Glutamatergic neuron (in vitro differentiated cells): ENCODE measurements at regions not wholly inside any gene's neighbourhood (a gene's known extent, or its start where the extent isn't known, plus 50 kb on each side); places are given as distances from the start of the nearest gene placed in this dataset.

Source experiments
- DNase-seq: peaks from one replicate; pipeline ENCODE4 v3.0.0; 2022
- H3K27ac Mint-ChIP-seq: one replicate; pipeline ENCODE4 v1.8.0; 2020; ENCODE audit warnings: mild to moderate bottlenecking, mixed read lengths, inconsistent platforms; ENCODE audit not compliant: unreplicated experiment
- H3K27me3 Mint-ChIP-seq: one replicate; pipeline ENCODE4 v1.8.0; 2020; ENCODE audit warnings: mild to moderate bottlenecking, moderate library complexity, mixed read lengths, inconsistent platforms; ENCODE audit not compliant: unreplicated experiment
- H3K36me3 Mint-ChIP-seq: one replicate; pipeline ENCODE4 v1.8.0; 2020; ENCODE audit warnings: mild to moderate bottlenecking, mixed read lengths, inconsistent platforms; ENCODE audit not compliant: unreplicated experiment
- H3K4me1 Mint-ChIP-seq: one replicate; pipeline ENCODE4 v1.8.0; 2020; ENCODE audit warnings: mild to moderate bottlenecking, low read depth, mixed read lengths, inconsistent platforms; ENCODE audit not compliant: unreplicated experiment
- H3K4me3 Mint-ChIP-seq: one replicate; pipeline ENCODE4 v1.8.0; 2020; ENCODE audit warnings: mild to moderate bottlenecking, mixed read lengths, inconsistent platforms; ENCODE audit not compliant: unreplicated experiment
- H3K9me3 Mint-ChIP-seq: one replicate; pipeline ENCODE4 v1.8.0; 2020; ENCODE audit warnings: mild to moderate bottlenecking, moderate library complexity, mixed read lengths, inconsistent platforms; ENCODE audit not compliant: unreplicated experiment
- CTCF ChIP-seq: fragments of 200-600 bp; sonication (generic); IDR thresholded peaks from one replicate; pipeline ENCODE4 v1.5.0; 2021; ENCODE audit not compliant: partially characterized antibody, unreplicated experiment

- no peaks in the 10 kb centered on the region for H3K36me3 Mint-ChIP-seq
- no peaks in the 10 kb centered on the region for H3K4me1 Mint-ChIP-seq
- H3K27me3 Mint-ChIP-seq: peaks cover 2% of the 10 kb centered on the region
- no peak overlapping the region for H3K4me3 Mint-ChIP-seq
- no peak for DNase-seq
- TF ChIP-seq CTCF: no peak
- no peak overlapping the region for H3K27ac Mint-ChIP-seq
- H3K9me3 Mint-ChIP-seq: no peaks in the 10 kb centered on the region
Observed at GRCh38 chr18:59768409-59768808, 71.2 kb upstream of the CCBE1 start.

GRCh38 chr18:59767732-59768131 is 70.5 kb upstream of the CCBE1 start:
- Mint-ChIP-seq H3K27ac (no peak overlapping the region), H3K4me1 (no peaks in the 10 kb centered on the region), H3K27me3 (peaks cover 2% of the 10 kb centered on the region), H3K9me3 (no peaks in the 10 kb centered on the region), H3K36me3 (no peaks in the 10 kb centered on the region), H3K4me3 (no peak overlapping the region)
- no peak for TF ChIP-seq CTCF
- no peak for DNase-seq

GRCh38 chr18:59765343-59765742 is 68.1 kb upstream of the CCBE1 start:
- no peaks in the 10 kb centered on the region for H3K36me3 Mint-ChIP-seq
- no peak overlapping the region for H3K4me3 Mint-ChIP-seq
- TF ChIP-seq CTCF: no peak
- no peaks in the 10 kb centered on the region for H3K4me1 Mint-ChIP-seq
- DNase-seq: no peak
- H3K27me3 Mint-ChIP-seq: peaks cover 2% of the 10 kb centered on the region
- H3K9me3 Mint-ChIP-seq: no peaks in the 10 kb centered on the region
- H3K27ac Mint-ChIP-seq: no peak overlapping the region

- Mint-ChIP-seq H3K27ac (no peak overlapping the region), H3K27me3 (no peaks in the 10 kb centered on the region), H3K9me3 (no peaks in the 10 kb centered on the region), H3K4me1 (no peaks in the 10 kb centered on the region), H3K36me3 (no peaks in the 10 kb centered on the region), H3K4me3 (no peak overlapping the region)
- DNase-seq: no peak
- no peak for TF ChIP-seq CTCF
Observed at GRCh38 chr18:59764281-59764680, 67.1 kb upstream of the CCBE1 start.

GRCh38 chr18:59763541-59764136 is 66.4 kb upstream of the CCBE1 start:
- Mint-ChIP-seq H3K4me3 (no peak overlapping the region), H3K9me3 (no peaks in the 10 kb centered on the region), H3K27ac (no peak overlapping the region), H3K36me3 (no peaks in the 10 kb centered on the region), H3K4me1 (no peaks in the 10 kb centered on the region), H3K27me3 (no peaks in the 10 kb centered on the region)
- TF ChIP-seq CTCF: no peak
- DNase-seq: no peak
